ACC112 (cell line): ENCODE measurements at regions not wholly inside any gene's neighbourhood (a gene's known extent, or its start where the extent isn't known, plus 50 kb on each side); places are given as distances from the start of the nearest gene placed in this dataset.
"Not testable (repeated sequence)": the region's sequence is repeated elsewhere in the genome, so short reads cannot be mapped to it uniquely, and the experiment has no call there.

Experiments
- H2AFZ ChIP-seq: fragments of 200-600 bp; sonication (generic); one replicate; pipeline ENCODE4 v1.6.0; 2017; ENCODE audit warnings: antibody characterized with exemption, low read length; ENCODE audit not compliant: unreplicated experiment
- H3K27ac ChIP-seq: fragments of 200-600 bp; sonication (generic); 2 replicates; pipeline ENCODE4 v1.5.1; 2014; ENCODE audit warnings: low read depth, mild to moderate bottlenecking, antibody characterized with exemption, low read length, moderate library complexity
- H3K27me3 ChIP-seq: fragments of 200-600 bp; sonication (generic); 2 replicates; pipeline ENCODE4 v1.6.1; 2014; ENCODE audit warnings: mild to moderate bottlenecking, antibody characterized with exemption, low read length, moderate library complexity, mixed read lengths; ENCODE audit not compliant: insufficient read depth
- H3K36me3 ChIP-seq: fragments of 200-600 bp; sonication (generic); 2 replicates; pipeline ENCODE4 v1.6.1; 2016; ENCODE audit warnings: mild to moderate bottlenecking, antibody characterized with exemption, low read length, moderate library complexity, mixed read lengths; ENCODE audit not compliant: insufficient read depth
- H3K4me1 ChIP-seq: fragments of 200-600 bp; sonication (generic); one replicate; pipeline ENCODE4 v1.6.1; 2016; ENCODE audit warnings: low read length, mixed read lengths; ENCODE audit not compliant: insufficient read depth, unreplicated experiment, control insufficient read depth
- H3K4me3 ChIP-seq: fragments of 200-600 bp; sonication (generic); 2 replicates; pipeline ENCODE4 v1.5.1; 2014; ENCODE audit warnings: mild to moderate bottlenecking, low read depth, low read length
- H3K79me2 ChIP-seq: fragments of 200-600 bp; sonication (generic); one replicate; pipeline ENCODE4 v1.6.0; 2016; ENCODE audit warnings: low read length; ENCODE audit not compliant: control insufficient read depth, unreplicated experiment, insufficient read depth

- Histone ChIP-seq H3K79me2 (no peaks in the 10 kb centered on the region), H3K4me1 (peaks cover 13% of the 10 kb centered on the region), H2AFZ (no peak overlapping the region)
Observed at GRCh38 chr6:3921663-3922062, 72.5 kb downstream of the FAM50B start.

GRCh38 chr6:3922619-3923018 lies 73.4 kb downstream of the FAM50B start:
- H3K79me2 ChIP-seq, H3K27ac ChIP-seq, H3K4me3 ChIP-seq, H2AFZ ChIP-seq, H3K27me3 ChIP-seq, H3K36me3 ChIP-seq: not testable (repeated sequence)
- peaks cover 13% of the 10 kb centered on the region for H3K4me1 ChIP-seq

More at GRCh38 chr6:3921663-3922062, 72.5 kb downstream of the FAM50B start:
- no peak overlapping the region for H3K4me3 ChIP-seq
- no peak overlapping the region for H3K27ac ChIP-seq
- H3K36me3 ChIP-seq: no peaks in the 10 kb centered on the region
- H3K27me3 ChIP-seq: no peaks in the 10 kb centered on the region

GRCh38 chr6:3925223-3926149 lies 76.3 kb downstream of the FAM50B start:
- H3K27ac ChIP-seq, H3K79me2 ChIP-seq, H3K4me1 ChIP-seq, H3K36me3 ChIP-seq, H3K27me3 ChIP-seq, H3K4me3 ChIP-seq: not testable (repeated sequence)
- peak overlapping the region; percentile 72 for H2AFZ ChIP-seq

- Histone ChIP-seq H3K79me2 (no peaks in the 10 kb centered on the region), H3K4me1 (no peaks in the 10 kb centered on the region), H2AFZ (peak overlapping the region; percentile 72), H3K4me3 (no peak overlapping the region), H3K27ac (no peak overlapping the region), H3K27me3 (no peaks in the 10 kb centered on the region), H3K36me3 (no peaks in the 10 kb centered on the region)
Observed at GRCh38 chr6:3926150-3926482, 76.9 kb downstream of the FAM50B start.

GRCh38 chr6:3928111-3928510 lies 78.9 kb downstream of the FAM50B start:
- no peak overlapping the region for H3K4me3 ChIP-seq

DNA sequence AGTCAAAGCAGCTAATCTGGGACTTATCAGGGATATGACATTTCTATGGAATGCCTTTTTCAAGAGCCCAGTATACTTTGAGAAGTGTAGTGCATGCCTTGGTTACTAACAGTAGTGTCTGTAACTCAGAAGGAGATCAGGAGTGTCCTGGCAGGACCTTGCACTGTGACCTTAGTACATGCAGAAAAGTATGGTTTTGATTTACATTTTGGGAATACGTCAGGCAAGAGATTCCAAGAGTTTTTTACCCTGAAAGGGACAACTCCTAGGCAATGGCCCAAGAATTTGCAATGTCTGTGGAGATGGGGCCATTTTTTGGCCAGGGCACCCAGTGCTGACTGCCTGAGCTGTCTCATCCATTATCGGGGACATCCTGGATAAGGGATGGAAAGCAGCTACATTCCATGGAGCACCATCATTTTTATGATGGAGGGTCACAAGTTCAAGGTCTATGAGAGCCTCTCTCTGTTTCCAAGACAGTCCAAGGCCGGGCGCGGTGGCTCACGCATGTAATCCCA lies 80.2 kb downstream of the FAM50B start:
- no peak overlapping the region for H2AFZ ChIP-seq
- H3K36me3 ChIP-seq: no peaks in the 10 kb centered on the region
- H3K27me3 ChIP-seq: no peaks in the 10 kb centered on the region
- no peak overlapping the region for H3K4me3 ChIP-seq
- H3K4me1 ChIP-seq: no peaks in the 10 kb centered on the region
- no peaks in the 10 kb centered on the region for H3K79me2 ChIP-seq
- no peak overlapping the region for H3K27ac ChIP-seq

More at GRCh38 chr6:3928111-3928510, 78.9 kb downstream of the FAM50B start:
- H3K36me3 ChIP-seq: no peaks in the 10 kb centered on the region
- H3K4me1 ChIP-seq: no peaks in the 10 kb centered on the region
- no peaks in the 10 kb centered on the region for H3K27me3 ChIP-seq
- no peak overlapping the region for H3K27ac ChIP-seq
- no peak overlapping the region for H2AFZ ChIP-seq
- no peaks in the 10 kb centered on the region for H3K79me2 ChIP-seq

DNA sequence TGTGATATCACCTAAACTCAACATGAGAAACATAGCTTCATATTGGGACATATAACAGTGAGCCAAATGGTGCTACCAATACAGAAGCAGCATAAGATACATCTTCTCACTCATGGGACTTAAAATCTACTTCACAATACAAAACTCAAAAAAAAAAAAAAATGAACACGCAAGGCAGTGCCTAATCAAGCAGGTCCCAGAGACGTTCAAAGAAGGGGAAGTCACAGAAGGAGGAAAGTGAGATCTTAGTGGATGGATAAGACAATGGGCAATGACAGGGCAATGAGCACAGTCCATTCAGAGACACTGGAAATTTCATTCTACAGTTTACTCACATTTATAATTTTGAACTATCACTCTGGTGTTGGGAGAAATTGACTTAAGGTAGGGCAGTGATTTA lies 88.3 kb downstream of the FAM50B start:
- Histone ChIP-seq H3K79me2 (no peaks in the 10 kb centered on the region), H2AFZ (no peak overlapping the region), H3K36me3 (no peaks in the 10 kb centered on the region), H3K27ac (no peak overlapping the region), H3K27me3 (no peaks in the 10 kb centered on the region), H3K4me1 (no peaks in the 10 kb centered on the region), H3K4me3 (no peak overlapping the region)

GRCh38 chr6:3938715-3939367 lies 89.7 kb downstream of the FAM50B start:
- H3K36me3 ChIP-seq: no peaks in the 10 kb centered on the region

GRCh38 chr6:3939368-3939958 lies 90.3 kb downstream of the FAM50B start:
- Histone ChIP-seq H2AFZ (no peak overlapping the region), H3K27me3 (no peaks in the 10 kb centered on the region), H3K36me3 (no peaks in the 10 kb centered on the region), H3K4me3 (no peak overlapping the region), H3K79me2 (no peaks in the 10 kb centered on the region), H3K27ac (no peak overlapping the region), H3K4me1 (no peaks in the 10 kb centered on the region)

More at GRCh38 chr6:3938715-3939367, 89.7 kb downstream of the FAM50B start:
- Histone ChIP-seq H3K4me1 (no peaks in the 10 kb centered on the region), H3K27me3 (no peaks in the 10 kb centered on the region), H3K79me2 (no peaks in the 10 kb centered on the region), H3K4me3 (no peak overlapping the region), H2AFZ (no peak overlapping the region), H3K27ac (no peak overlapping the region)

- Histone ChIP-seq H3K27ac (no peak overlapping the region), H3K4me3 (no peak overlapping the region), H2AFZ (no peak overlapping the region), H3K4me1 (peaks cover 3% of the 10 kb centered on the region), H3K27me3 (no peaks in the 10 kb centered on the region), H3K36me3 (no peaks in the 10 kb centered on the region), H3K79me2 (no peaks in the 10 kb centered on the region)
Observed at GRCh38 chr6:3939964-3940363, 90.8 kb downstream of the FAM50B start.
